Right lobe of liver (tissue), 4 donors: ENCODE measurements at regions not wholly inside any gene's neighbourhood (a gene's known extent, or its start where the extent isn't known, plus 50 kb on each side); places are given as distances from the start of the nearest gene placed in this dataset.

Experiments
- POLR2A ChIP-seq: fragments of 450-650 bp; IDR thresholded peaks from one replicate; pipeline ENCODE4 v1.6.1; 2017; ENCODE audit warnings: antibody characterized with exemption, mild to moderate bottlenecking
- TF ChIP-seq, protein P1 (sequence below), 4 donors: fragments of 200-600 bp in 3 of 4; fragments of 450-650 bp in 1 of 4; IDR thresholded peaks; one replicate each; pipeline versions ENCODE4 v1.5.1 to v1.8.0; 2016 to 2022; ENCODE audit warnings: antibody characterized with exemption in 4 of 4, mild to moderate bottlenecking in 2 of 4
- donor health status: DM: no; HTN: no; CAD: no.
- donor health status: DM: no; HTN: no; CAD: no.
- donor health status: DM: no; HTN: yes; CAD: no.

GRCh38 chr5:27472000-27472763 is 433.8 kb upstream of the CDH9 start:
- TF ChIP-seq, protein P1, sequence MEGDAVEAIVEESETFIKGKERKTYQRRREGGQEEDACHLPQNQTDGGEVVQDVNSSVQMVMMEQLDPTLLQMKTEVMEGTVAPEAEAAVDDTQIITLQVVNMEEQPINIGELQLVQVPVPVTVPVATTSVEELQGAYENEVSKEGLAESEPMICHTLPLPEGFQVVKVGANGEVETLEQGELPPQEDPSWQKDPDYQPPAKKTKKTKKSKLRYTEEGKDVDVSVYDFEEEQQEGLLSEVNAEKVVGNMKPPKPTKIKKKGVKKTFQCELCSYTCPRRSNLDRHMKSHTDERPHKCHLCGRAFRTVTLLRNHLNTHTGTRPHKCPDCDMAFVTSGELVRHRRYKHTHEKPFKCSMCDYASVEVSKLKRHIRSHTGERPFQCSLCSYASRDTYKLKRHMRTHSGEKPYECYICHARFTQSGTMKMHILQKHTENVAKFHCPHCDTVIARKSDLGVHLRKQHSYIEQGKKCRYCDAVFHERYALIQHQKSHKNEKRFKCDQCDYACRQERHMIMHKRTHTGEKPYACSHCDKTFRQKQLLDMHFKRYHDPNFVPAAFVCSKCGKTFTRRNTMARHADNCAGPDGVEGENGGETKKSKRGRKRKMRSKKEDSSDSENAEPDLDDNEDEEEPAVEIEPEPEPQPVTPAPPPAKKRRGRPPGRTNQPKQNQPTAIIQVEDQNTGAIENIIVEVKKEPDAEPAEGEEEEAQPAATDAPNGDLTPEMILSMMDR (IDR thresholded peaks at IDR 0.05): no peak
- TF ChIP-seq POLR2A: no peak
